ENCODE measurements at regions not wholly inside any gene's neighbourhood (a gene's known extent, or its start where the extent isn't known, plus 50 kb on each side); places are given as distances from the start of the nearest gene placed in this dataset.

DNA sequence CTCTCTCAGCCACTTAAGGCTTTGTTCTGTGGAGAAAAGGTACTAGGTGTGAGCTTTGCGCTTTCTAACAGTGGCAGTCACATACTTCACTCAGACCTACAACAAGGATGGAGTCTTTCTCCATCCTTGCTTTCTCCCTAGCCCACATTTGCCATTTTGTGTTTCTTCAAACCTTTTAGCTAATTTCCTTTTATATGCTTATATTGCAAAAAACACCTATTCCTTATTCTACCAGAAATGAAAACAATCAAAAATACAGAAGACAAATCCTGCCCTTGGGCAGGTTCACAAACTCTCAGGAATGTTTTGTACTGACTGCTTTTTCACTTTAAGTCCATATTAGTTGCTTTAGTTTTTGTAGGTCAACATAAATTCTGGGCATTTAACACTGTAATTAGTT lies 914.2 kb downstream of the SQOR start:
- TF ChIP-seq, protein P1, sequence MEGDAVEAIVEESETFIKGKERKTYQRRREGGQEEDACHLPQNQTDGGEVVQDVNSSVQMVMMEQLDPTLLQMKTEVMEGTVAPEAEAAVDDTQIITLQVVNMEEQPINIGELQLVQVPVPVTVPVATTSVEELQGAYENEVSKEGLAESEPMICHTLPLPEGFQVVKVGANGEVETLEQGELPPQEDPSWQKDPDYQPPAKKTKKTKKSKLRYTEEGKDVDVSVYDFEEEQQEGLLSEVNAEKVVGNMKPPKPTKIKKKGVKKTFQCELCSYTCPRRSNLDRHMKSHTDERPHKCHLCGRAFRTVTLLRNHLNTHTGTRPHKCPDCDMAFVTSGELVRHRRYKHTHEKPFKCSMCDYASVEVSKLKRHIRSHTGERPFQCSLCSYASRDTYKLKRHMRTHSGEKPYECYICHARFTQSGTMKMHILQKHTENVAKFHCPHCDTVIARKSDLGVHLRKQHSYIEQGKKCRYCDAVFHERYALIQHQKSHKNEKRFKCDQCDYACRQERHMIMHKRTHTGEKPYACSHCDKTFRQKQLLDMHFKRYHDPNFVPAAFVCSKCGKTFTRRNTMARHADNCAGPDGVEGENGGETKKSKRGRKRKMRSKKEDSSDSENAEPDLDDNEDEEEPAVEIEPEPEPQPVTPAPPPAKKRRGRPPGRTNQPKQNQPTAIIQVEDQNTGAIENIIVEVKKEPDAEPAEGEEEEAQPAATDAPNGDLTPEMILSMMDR (IDR thresholded peaks at IDR 0.05), result no peak
- TF ChIP-seq EP300 (IDR thresholded peaks at IDR 0.05), result no peak
